ENCODE measurements at regions not wholly inside any gene's neighbourhood (a gene's known extent, or its start where the extent isn't known, plus 50 kb on each side); places are given as distances from the start of the nearest gene placed in this dataset.
A peak's percentile ranks its signal among the peaks of the same experiment; 100 is the strongest.

DNA sequence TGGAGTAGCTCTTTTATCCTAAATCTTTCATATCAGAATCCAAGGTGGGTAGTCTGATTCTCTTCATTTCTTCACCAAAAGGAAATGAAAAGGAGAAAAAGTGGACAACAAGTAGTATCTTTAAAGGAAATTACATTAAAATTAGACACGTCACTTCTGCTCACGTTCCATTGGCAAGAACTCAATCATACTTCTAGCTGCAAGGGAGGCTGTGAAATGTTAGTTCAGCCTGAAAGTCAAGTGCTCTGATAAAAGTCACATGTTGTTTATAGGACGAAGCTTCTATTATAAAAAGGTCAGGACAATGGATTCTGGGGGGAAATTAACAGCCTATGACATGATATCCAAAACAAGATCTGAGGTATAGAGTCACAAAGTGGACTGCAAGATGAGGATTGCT, 164.6 kb upstream of the MCTP2 start:
- no peak for DNase-seq
- intact Hi-C loops (cut with DNase I), result no loop called here

- DNase-seq, result no peak
- intact Hi-C loops (cut with DNase I), result no loop called here
These were observed 165.3 kb upstream of the MCTP2 start for GRCh38 chr15:94066046-94066445.

GRCh38 chr15:94064676-94065313, 166.6 kb upstream of the MCTP2 start:
- no peak for DNase-seq
- intact Hi-C loops (cut with DNase I), result no loop called here

DNA sequence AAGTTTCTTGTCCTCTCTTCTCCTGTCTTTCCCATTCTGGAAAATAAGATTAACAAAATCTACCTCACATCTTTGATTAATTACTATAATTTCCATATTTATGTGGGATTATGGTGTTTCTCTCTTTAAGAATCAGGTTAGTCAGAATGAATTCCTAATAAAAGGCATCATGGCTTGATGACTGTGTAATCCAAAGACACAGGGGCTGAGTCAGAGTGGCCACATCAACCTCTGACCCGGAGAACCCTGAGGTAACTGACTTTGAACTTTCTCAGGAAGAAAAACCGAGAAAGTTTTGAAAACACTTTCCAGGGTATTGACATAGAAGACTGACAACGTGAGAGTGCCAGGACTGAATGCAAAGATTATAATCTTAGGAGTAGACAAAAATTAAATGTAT, 170.3 kb upstream of the MCTP2 start:
- DNase-seq, result no peak
- intact Hi-C loops (cut with DNase I), result no loop called here

DNA sequence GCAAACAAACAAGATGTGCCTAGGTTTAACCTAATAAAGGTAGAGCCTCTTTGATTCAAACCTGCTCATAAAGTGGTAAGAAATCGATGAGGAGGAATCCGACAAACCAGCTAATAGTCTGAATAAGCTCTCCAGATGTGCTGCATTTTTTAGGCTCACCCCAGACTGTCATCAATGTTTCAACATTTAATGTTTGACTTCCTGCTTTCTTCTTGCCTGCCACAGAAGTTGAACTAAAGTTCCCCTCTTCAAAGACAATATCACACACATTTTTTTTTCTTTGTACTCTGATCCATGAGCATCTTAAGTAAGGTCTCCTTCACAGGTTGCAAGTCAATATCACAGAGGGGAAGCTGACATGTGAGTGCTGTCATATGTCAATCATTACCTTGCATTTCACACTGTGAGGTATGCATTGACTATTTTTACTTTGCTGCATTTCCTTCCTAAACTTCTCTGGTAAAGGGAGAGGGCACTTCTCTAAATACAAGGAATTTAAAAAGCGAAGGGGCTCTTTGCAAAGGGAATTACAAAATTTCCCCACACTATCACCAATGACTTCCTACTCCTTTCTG, 172.3 kb upstream of the MCTP2 start:
- intact Hi-C loops (cut with DNase I), result no loop called here

GRCh38 chr15:94057305-94057704, 174.1 kb upstream of the MCTP2 start:
- intact Hi-C loops (cut with DNase I), result no loop called here
- no peak for DNase-seq

More for the DNA sequence above, 172.3 kb upstream of the MCTP2 start:
- DNase-seq, result no peak

- DNase-seq, result no peak
- intact Hi-C loops (cut with DNase I), result no loop called here
These were observed 175.0 kb upstream of the MCTP2 start for GRCh38 chr15:94056314-94056713.

GRCh38 chr15:94053626-94054025, 177.7 kb upstream of the MCTP2 start:
- intact Hi-C loops (cut with DNase I), result no loop called here
- no peak for DNase-seq

DNA sequence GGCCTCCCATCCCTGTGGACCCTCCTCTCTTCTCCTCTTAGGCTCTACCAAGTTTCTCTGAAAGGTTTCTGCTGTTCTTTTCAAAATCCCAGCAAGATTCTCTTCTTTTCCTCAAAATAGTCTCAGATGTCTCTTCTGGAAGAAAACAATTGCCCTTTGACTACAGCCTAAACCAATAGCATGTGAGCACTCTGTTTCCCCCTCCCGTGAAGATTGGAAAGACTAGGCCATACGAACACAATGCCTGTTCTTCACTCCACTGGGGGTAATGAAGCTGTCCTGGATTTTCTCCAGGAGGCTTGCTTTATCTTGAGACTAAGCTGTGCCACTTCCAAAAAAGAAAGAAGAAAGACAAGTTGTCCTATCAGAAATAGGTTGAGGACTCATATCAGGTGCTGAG, 178.7 kb upstream of the MCTP2 start:
- intact Hi-C loops (cut with DNase I), result no loop called here
- peak in 3 of 42 donors; percentile 19 to 26 (median 24) for DNase-seq

DNA sequence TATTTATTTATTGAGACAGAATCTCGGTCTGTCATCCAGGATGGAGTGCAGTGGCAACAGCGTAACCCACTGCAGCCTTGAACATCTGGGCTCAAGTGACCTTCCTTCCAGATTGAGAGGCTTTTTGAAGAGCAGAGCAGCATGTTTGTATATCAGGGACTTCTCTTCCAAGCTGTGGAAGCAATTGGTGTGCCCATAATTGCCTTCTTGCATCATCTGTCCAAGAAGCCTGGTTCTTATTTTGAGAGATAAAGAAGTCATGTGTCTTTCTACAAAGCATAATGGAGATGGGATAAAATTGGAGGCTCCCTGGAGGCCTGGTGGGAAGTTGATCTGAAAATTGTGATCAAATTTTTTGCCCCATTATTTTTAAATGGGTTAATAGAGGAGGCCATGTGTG, 183.8 kb upstream of the MCTP2 start:
- intact Hi-C loops (cut with DNase I), result no loop called here
- DNase-seq, result no peak

DNA sequence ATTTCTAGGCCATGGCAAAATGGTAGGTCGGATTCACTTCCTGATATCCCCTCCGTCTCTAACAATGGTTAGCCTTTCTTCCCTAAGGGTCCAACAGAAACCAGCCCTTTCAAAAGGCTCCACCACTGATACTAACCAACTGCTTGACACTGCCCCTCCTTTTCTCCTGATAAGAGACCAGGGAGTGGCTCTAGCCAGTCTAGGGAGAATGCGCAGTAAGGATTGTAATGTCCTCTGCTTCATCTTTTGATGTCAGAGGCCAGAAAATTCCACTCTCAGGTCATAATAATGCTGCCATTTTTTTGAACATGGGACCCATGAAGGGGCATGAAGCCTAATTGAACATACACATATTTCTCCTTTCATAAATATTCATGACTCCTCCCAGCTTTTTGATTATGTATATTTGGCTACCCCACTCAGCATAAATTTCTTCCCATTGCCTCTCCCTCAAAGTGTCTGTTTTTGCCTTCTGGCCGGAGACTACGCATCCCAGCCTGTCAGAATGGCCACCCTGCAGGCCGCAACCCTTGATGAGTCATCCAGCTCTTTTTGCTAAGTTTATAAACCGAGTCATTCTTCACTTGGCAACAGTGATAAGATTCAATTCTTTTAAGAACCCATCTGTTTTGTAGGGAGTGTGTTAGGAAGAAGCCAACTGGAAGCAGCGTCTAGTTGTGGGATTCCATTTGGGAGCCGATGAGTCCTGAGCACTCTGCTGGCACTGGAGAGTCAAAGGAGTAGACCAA, 189.0 kb upstream of the MCTP2 start:
- DNase-seq, result no peak
- intact Hi-C loops (cut with DNase I), result no loop called here

GRCh38 chr15:94041746-94042145, 189.6 kb upstream of the MCTP2 start:
- intact Hi-C loops (cut with DNase I), result no loop called here
- DNase-seq, result no peak

GRCh38 chr15:94040541-94041248, 190.7 kb upstream of the MCTP2 start:
- intact Hi-C loops (cut with DNase I), result no loop called here
- no peak for DNase-seq

- intact Hi-C loops (cut with DNase I), result no loop called here
- no peak for DNase-seq
These were observed 195.2 kb upstream of the MCTP2 start for GRCh38 chr15:94036156-94036555.

- DNase-seq, result no peak
- intact Hi-C loops (cut with DNase I), result no loop called here
These were observed 197.7 kb upstream of the MCTP2 start for GRCh38 chr15:94033683-94034020.

- intact Hi-C loops (cut with DNase I), result no loop called here
- no peak for DNase-seq
These were observed 198.2 kb upstream of the MCTP2 start for GRCh38 chr15:94033014-94033682.

DNA sequence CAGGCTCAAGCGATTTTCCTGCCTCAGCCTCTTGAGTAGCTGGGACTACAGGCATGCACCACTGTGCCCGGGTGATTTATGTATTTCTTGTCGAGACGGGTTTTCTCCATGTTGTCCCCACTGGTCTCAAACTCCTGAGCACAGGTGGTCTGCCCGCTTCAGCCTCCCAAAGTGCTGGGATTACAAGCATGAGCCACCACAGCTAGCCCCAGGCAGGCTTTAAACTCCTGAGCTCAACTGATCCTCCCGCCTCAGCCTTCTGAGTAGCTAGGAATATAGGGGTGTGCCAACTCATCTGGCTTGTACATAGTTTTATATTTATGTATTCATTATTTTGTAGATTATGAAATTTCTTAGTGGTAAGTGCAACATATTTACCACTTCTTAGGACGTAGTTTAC, 198.8 kb upstream of the MCTP2 start:
- DNase-seq, result no peak
- intact Hi-C loops (cut with DNase I), result no loop called here

- no peak for DNase-seq
These were observed 200.3 kb upstream of the MCTP2 start for GRCh38 chr15:94031072-94031471.

GRCh38 chr15:94029495-94029894, 201.9 kb upstream of the MCTP2 start:
- intact Hi-C loops (cut with DNase I), result no loop called here
- no peak for DNase-seq

More at GRCh38 chr15:94031072-94031471, 200.3 kb upstream of the MCTP2 start:
- intact Hi-C loops (cut with DNase I), result no loop called here

DNA sequence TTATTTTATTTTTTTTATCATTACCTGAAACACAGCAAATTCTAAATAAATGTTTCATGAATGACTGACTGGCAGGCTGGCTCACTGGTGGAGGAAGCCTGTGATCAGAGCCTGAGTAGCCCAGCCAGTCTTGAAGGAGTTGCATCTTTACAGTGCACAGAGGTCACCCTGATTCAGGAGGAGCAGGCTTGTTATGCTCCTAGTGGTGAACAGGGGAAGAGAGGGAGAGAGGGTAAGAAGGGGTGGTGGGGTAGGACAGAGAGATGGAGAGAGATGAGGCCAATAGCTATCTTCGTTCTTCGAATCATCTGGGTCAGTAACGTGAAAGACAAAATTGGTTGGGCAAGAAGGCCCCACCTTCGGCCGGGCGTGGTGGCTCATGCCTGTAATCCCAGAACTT, 202.6 kb upstream of the MCTP2 start:
- intact Hi-C loops (cut with DNase I), result no loop called here

More for the DNA sequence above, 202.6 kb upstream of the MCTP2 start:
- DNase-seq, result no peak
